GM12891 (cell line): ENCODE measurements at regions not wholly inside any gene's neighbourhood (a gene's known extent, or its start where the extent isn't known, plus 50 kb on each side); places are given as distances from the start of the nearest gene placed in this dataset.
"Not testable (repeated sequence)": the region's sequence is repeated elsewhere in the genome, so short reads cannot be mapped to it uniquely, and the experiment has no call there.

Experiments used
- PAX5 ChIP-seq: IDR thresholded peaks from 2 replicates; pipeline ENCODE4 v1.6.1; 2011; ENCODE audit warnings: low read length, moderate library complexity, mild to moderate bottlenecking; ENCODE audit not compliant: insufficient read depth, severe bottlenecking
- POLR2A ChIP-seq: IDR thresholded peaks from 2 replicates; pipeline ENCODE4 v1.6.1; 2011; ENCODE audit warnings: low read depth, low read length, control low read depth
- POLR2AphosphoS5 ChIP-seq: IDR thresholded peaks from 2 replicates; pipeline ENCODE4 v1.6.1; 2011; ENCODE audit warnings: low read depth, low read length, control low read depth
- POU2F2 ChIP-seq: IDR thresholded peaks from 2 replicates; pipeline ENCODE4 v1.6.1; 2011; ENCODE audit warnings: low read depth, mild to moderate bottlenecking, control low read depth, low read length, moderate library complexity
- SPI1 ChIP-seq: IDR thresholded peaks from 2 replicates; pipeline ENCODE4 v1.6.1; 2011; ENCODE audit warnings: low read depth, low read length, control low read depth
- TAF1 ChIP-seq: IDR thresholded peaks from 2 replicates; pipeline ENCODE4 v1.6.1; 2011; ENCODE audit warnings: low read depth, low read length, control low read depth

DNA sequence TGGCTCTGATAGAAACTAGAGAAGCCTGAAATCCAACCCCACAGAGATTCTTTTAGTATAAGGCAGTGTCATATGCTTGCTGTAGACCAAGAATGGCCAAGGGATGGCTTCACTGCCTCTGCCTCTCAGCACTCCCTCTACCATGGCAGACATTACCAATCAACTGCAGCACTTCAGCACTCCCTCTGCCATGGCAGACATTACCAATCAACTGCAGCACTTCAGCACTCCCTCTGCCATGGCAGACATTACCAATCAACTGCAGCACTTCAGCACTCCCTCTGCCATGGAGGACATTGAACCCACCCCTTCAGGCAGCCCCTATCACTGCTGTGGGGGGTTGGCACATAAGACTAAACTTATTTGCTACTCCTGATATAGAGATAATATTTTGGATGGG lies 287.8 kb downstream of the AACS start:
- not testable (repeated sequence) for TF ChIP-seq POLR2A, TAF1, POLR2AphosphoS5, SPI1, POU2F2, PAX5
